ENCODE measurements at regions not wholly inside any gene's neighbourhood (a gene's known extent, or its start where the extent isn't known, plus 50 kb on each side); places are given as distances from the start of the nearest gene placed in this dataset.

DNA sequence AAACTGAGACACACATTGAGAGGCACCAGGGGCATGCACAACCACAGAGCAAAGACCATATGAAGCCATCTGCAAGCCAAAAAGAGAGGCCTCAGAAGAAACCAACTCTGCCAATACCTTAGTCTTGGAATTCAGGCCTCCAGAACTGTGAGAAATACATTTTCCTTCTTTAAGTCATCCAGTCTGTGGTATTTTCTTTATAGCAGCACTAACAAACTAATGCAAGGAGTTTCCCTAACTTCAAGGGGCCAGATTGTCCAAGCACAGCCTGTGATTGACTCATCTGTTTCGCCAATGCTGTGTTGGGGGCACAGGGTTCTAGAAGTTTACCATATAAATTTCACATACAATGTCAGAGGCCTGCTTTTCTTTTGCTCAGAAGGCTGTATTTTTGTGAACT lies 364.6 kb downstream of the GJA1 start:
- TF ChIP-seq, protein P1, sequence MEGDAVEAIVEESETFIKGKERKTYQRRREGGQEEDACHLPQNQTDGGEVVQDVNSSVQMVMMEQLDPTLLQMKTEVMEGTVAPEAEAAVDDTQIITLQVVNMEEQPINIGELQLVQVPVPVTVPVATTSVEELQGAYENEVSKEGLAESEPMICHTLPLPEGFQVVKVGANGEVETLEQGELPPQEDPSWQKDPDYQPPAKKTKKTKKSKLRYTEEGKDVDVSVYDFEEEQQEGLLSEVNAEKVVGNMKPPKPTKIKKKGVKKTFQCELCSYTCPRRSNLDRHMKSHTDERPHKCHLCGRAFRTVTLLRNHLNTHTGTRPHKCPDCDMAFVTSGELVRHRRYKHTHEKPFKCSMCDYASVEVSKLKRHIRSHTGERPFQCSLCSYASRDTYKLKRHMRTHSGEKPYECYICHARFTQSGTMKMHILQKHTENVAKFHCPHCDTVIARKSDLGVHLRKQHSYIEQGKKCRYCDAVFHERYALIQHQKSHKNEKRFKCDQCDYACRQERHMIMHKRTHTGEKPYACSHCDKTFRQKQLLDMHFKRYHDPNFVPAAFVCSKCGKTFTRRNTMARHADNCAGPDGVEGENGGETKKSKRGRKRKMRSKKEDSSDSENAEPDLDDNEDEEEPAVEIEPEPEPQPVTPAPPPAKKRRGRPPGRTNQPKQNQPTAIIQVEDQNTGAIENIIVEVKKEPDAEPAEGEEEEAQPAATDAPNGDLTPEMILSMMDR (IDR thresholded peaks at IDR 0.05), result no peak
- no peak for TF ChIP-seq POLR2A (IDR thresholded peaks at IDR 0.05)
- TF ChIP-seq POLR2AphosphoS5 (IDR thresholded peaks at IDR 0.05), result no peak

All from stomach (tissue), 4 donors.